Tongue (tissue), 1 donor: ENCODE measurements at regions not wholly inside any gene's neighbourhood (a gene's known extent, or its start where the extent isn't known, plus 50 kb on each side); places are given as distances from the start of the nearest gene placed in this dataset.
"Not testable (repeated sequence)": the region's sequence is repeated elsewhere in the genome, so short reads cannot be mapped to it uniquely, and the experiment has no call there.

ENCODE experiments used
- DNase-seq: peaks from one replicate; pipeline ENCODE4 v3.0.0-alpha.2; 2015

DNA sequence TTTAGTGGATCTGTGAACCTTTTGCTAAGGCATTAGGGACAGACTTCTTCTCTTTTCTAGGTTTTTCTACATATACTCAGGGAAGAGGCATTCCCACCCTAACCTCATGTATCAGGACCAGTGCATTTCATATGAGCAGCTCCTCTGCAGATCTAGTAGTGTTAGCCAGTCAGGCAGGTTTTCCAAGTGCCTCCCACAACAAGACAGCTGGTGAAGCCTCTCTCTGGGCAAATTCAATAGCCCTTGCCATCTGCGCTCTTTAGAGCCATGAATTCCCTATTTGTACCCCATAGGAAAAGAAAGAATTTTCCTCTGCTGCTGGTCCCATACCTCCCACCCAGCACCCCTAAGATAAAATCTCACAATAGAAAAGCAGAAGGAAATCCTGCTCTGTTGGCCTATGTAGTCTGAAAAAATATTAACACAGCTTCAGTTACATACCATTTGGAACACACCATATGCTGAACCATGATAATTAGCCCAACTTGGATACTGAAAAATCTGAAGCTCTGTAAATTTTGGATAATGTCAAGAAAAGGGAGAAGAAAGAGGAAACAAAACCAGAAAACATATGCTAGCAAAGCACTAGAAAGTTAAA, 1354.6 kb upstream of the NRXN1 start:
- no peak for DNase-seq

DNA sequence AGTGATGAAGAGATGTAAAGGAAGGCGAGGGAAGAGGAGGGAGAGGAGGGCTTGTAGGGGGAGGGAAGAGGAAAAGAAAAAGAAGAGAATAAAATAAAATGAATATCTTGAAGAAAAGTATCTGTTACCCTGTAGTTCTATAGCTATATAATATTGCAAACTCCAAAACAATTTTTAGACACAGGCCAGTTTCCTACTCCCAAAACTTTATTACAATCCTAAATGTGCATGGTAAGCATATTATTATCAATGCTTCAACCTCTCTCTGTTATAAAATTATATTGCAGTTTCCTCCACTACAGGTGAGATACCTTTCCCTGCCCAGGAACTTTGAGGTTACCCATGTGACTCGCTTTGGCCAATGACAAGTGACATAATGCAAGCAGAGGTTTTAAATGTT, 1351.6 kb upstream of the NRXN1 start:
- no peak for DNase-seq

DNA sequence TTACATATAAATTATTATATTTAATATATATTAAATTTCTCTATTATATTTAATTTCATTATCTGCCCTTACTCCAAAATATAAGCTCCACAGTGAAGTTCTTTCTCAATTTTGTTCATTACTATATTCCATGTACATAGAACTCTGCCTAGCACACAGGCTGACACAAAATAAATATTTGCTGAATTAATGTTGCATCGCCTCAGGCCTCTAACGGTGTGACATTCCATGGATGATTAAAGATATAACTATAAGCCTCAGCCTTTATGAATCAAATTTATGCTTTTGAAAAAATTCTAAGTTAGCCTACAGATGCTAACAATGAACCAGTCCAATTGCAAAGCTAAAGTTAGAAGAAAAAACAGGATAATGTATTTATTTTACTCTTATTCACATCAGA, 1337.2 kb upstream of the NRXN1 start:
- no peak for DNase-seq

DNA sequence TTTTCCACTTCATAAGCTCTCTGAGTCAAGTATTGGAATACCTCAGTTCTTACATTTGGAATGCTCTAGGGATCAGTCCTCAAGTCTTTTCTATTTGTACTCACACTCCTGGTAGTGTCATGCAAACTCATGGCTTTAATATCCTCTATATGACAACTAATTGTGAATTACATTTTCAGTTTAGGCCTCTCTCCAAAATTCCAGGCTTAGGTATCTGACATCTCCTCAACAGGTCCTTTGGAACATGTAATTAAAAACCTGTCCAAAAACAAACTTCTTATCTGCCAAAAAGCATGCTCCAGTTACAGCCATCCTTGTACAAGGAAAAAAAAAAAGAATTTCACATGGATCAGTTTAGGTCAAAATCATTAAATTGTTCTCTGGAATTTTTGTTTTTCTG, 1336.2 kb upstream of the NRXN1 start:
- DNase-seq, result no peak

DNA sequence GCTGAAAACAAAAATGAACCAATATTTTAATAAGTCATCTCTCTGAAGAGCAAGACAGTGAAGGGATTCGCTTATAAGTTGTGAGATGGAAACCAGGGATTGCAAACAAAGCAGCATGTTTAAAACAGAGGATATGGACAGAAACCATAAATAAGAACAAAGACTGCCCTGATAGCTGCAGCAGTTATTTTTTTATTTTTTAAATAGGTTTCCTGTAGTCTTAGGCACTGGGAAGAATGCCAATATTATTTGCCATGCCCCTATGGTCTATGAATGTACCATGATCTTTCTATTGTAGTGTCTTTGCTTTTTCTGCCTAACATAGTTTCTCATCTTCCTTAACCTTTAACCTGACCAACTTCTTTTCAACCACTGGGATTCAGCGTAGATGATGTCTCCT, 1334.0 kb upstream of the NRXN1 start:
- no peak for DNase-seq

DNA sequence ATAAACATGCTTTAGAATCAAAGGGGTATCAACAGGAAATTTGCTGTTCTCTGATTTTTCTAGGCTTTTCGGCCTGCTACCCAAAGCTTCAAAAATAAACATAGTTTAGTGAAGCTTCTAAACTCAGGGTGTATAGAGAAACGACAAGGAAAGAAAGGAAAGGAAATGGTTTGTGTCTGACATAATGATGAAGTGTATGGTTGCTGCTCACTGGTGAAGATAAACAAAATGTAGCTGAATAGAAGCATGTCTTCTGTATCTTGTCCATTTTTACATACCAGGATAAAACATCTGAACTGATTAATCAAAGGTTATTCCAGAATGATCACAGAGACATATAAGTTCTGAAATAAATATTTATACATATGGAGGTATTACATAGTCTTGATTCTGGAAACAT, 1324.6 kb upstream of the NRXN1 start:
- DNase-seq, result no peak

DNA sequence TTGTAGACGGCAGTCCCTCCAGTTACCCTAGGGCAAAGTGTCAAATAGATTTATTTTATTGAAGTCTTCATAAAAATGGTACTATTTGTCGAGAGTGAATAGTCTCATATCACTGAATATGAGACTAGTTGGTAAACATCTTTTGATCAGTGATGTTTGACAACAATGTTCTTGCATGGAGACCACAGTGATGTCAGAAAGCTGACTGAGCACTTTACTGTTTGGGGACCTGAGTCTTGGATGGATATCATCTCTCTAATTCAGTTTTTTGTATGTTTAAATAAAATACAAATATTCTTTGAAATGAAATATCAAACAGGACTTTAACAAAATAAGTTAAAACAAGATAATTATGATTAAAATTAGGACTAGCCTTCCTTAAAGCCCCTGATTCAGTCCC, 1315.4 kb upstream of the NRXN1 start:
- DNase-seq, result no peak

DNA sequence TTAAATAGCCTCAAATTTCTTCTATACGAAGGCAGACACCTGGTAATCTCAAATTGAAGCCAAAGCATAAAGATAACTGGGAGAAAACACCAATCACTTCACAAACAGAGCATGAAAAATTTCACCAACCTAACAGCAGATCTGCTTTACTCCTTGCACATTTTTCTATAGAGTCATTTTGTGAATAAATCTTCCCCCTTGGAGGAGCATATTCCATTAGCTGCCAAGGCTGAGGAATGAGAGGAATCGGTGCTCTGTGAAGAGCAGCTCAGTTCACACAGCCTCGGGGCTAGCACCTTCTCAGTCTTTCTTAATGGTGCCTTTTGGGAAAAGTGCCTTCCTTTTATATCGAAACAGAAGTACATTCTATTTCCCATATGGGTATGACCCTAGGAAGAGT, 1313.7 kb upstream of the NRXN1 start:
- DNase-seq, result no peak

DNA sequence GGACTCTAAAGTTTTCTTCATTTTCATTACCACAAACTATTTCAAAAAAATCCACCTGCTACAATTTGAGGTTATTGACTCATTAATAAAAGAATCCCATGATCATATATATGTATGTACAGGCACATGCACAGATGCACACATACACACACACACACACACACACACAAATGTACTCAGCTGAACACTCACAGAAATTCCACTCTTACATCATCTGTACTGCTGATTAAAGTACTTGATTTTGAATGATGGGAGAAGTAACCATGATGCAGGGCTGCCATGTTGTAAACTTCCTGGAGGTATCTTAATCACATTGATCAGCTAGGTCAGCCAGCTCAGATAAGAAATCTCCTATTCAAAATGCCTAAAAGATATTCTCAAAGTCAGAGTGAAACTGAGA, 1313.2 kb upstream of the NRXN1 start:
- DNase-seq, result no peak

DNA sequence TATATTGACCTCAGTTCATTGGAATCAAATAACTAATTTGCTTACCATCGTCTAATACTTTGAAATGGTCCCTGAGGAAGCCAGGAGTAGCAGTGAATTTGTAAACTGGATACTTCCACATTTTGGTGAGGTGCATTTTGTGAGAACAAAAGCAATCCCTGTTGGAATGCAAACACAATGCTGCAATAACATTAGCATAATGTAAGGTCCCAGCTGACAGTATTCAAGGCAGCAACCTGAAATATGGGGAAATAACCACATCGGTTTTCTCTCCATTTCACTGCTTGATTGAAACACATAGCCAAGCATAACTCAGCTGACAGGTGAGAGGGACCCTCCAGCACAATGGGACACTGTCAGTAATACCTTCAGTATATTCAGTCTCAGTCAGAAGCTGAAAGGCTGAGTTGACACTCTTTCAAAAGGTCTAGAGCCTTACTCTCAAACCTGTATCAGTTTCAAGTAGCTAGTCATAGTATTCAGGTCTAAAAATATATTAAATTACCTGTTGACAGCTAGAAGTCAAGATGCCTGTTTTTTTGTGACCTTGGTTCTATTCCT, 1311.9 kb upstream of the NRXN1 start:
- no peak for DNase-seq

DNA sequence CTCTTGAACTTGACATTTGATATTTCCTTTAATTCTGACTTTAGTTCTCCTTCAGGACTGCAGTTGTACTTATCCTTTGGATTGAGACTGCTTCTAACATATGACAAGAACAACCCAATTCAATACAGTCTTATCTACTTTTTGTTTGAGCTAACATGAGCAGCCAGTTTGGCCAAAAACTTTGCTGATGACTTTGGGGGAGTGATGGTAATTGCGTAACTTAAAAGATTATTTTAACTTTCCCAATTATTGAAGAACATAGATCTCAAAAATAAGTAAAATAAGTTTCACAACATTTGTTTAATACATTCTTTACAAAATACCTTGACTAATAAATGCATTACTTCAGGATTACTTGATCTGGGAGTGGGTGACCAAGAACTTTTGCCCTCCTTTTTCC, 1311.1 kb upstream of the NRXN1 start:
- DNase-seq, result no peak

DNA sequence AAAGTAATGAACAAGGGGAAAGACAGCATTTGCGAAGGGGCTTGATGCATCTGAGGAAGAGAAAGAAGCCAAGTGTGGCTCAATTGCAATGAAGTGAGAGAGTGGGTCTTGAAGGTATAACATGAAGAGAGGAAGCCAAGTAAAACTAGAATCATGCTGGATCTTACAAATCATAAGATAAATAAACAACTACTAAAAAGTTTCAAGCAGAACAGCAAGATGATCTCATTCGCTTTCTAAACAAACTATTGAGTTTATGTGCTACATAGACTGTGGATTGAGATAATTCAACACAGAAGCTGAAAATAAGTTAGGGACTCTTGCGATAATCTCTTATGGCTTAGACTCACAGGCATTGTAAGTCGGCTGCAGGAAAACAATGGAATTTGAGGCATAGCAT, 1310.5 kb upstream of the NRXN1 start:
- DNase-seq, result peak; percentile 13

DNA sequence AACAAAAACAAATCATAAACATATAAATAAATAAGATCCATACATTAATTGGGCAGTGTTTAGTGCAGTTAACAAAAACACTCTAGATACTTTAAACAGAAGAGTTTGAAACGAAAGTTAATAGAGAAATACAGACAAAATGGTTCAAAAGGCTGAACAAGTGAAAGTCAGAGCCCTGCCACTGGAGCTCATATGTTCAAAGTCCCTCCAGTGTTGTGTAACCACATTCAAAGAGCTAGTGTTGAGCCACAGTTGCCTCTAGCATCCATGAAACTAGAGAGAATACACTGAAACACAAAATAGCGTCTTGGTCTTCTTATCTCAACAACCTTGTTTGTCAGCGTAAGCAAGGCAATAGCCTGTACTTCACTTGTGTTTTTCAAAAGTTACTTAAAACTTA, 1309.8 kb upstream of the NRXN1 start:
- DNase-seq, result no peak

DNA sequence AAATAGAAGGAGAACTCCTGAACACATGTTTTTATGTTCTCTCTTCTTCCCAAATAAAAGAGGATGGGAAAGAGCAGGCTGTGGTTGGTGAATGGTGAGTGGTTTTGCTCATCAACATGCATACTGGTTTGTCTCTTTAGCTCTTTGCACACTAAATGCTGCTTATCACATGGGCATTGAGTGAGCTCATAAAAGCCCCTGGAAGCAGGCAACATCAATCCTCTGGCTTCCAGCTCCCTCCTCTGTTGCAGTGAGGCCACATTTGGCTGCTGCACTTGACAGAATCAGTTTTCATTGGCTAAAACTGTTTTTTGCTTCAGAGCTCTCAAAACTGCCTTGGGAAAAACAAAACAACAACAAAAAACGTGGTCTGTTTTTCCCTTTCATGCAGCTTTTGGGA, 1308.2 kb upstream of the NRXN1 start:
- peak; percentile 38 for DNase-seq

DNA sequence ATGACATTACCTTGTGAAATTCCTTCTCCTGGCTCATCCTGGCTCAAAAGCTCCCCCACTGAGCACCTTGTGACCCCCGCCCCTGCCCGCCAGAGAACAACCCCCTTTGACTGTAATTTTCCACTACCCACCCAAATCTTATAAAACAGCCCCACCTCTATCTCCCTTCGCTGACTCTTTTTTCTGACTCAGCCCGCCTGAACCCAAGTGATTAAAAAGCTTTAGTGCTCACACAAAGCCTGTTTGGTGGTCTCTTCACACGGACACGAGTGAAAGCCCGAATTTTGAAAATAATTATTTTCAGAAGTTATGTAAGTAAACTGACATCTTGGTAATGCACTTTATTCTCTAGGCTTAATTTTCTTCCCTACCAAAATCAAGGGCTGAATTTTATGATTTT, 1305.9 kb upstream of the NRXN1 start:
- DNase-seq, result not testable (repeated sequence)

DNA sequence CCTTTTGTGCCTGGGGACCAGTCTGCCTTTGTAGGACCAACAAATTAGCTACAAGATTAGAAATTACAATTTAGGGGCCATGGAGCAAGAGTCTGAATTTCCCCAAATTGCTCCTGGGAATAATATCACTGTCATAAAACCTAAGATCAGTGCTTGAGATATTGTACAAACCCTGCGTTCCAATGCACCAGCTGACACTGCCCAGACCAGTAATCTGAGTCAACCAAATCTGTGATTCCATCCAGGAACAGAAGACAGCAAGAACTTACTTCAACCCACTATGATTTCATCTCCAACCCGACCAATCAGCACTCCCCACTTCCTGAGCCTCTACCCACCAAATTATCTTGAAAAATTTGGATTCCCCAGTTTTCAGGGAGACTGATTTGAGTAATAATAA, 1305.0 kb upstream of the NRXN1 start:
- DNase-seq, result no peak

DNA sequence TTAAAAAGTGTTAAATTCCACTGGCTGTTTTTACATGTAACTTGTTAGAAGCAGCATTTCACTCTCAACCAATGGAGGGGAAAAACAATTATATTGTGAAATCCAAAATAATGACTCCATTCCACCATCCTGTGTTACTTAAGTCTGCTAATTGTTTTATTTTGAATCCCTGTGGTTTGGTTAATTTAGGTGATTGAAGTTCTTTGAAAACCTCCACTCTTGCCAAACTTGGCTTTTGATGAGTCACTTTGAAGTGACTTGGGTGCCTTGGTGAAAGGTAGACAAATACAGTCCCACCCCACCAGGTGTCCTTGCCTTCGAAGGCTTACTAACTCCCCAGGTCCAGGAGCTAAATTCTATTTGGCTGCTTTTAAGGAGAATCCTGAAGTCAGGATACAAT, 1303.8 kb upstream of the NRXN1 start:
- DNase-seq, result no peak

DNA sequence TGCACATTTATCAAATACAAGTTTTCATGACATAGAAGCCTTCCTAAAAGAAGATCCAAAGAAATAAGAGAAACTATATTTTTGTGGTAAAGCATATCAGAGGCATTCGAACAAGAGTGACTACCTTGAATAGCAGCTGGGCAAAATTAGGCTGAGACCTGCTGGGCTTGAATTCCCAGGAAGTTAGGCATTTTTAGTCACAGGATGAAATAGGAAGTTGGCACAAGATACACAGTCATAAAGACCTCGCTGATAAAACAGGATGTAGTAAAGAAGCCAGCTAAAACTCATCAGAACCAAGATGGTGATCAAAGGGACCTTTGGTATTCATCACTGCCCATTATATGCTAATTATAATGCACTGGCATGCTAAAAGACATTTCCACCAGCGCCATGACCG, 1302.3 kb upstream of the NRXN1 start:
- no peak for DNase-seq

DNA sequence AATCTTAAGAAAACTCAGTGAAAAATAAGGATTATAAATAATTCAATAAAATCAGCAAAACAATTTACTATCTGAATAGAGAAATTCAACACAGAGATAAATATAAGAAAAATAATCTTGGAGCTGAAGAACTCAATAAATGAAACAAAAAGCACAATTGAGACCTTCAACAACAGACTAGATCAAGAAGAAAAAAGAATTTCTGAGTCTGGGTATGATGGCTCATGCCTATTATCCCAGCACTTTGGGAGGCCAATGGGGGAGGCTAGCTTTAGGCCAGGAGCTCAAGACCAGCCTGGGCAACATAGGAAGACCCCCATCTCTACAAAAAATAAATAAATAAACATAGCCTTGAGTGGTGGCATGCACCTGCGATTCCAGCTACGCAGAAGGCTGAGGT, 1295.7 kb upstream of the NRXN1 start:
- no peak for DNase-seq

DNA sequence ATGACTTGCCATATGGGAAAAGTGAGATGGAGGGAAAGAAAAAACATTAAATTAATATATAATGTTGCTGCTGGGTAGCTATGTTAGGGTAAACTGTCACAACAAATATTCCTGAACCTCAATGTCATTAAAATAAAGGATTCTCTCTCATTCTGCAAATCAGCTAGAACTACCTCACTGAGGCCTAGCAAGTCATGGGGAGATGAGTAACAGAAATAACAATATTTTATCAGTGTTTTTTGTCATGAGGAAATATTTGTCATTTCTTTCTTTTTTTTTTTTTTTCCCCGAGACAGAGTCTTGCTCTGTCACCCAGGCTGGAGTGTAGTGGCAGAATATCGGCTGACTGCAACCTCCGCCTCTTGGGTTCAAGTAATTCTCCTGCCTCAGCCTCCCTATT, 1282.3 kb upstream of the NRXN1 start:
- DNase-seq, result no peak

DNA sequence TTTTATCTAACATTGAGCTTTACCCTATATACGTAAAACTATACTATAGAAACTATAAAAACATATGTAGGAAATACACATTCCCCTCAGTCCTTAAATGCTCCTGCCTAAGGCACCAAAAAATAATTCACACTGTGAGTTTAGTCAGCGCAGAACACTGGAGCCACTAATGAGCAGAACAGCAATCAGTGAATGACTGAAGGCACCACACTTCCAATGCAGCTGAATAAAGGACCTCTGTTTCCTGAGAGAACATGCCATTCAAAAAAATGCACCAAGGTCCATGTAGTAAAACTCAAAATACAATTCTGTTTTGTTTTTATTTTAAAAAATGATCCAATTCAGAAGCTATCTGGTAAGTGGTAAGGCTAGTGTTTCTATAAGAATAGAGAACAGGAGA, 1280.6 kb upstream of the NRXN1 start:
- DNase-seq, result no peak

DNA sequence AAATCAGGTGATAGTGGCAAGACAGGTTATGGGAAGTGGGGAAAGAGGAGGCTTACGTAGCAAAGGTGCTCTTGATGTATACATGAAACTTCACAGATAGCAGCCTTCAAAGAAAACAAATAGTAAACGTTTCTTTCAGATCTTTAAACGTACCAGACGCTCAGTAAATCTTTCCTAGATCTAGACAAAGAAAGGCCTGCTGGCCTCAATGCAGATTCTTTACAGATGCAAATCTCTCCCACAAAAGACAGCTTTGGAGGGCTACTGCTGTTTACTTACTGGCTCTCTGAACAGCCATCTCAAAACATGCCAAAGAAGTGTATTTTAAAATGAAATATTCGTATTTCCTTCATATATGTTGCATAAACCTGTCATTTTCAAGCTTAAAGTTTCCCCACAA, 1279.9 kb upstream of the NRXN1 start:
- DNase-seq, result no peak

DNA sequence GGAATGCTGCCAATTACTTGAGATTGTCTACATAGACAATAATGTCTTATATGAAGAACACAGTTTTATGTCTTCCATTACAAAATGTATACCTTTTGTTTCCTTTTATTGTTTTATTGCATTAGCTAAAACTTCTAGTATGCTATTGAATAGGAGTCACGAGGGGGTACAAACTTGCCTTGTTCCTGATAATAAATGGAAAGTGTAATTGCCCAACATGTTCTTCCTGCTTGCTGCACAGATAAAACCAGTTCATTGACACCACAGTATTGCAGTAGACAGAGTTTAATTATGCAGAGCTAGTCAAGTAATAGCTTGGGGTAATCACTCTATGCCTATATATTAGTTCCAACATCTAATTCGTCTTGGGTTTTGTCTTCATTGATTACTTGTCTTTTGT, 1276.2 kb upstream of the NRXN1 start:
- DNase-seq, result no peak

DNA sequence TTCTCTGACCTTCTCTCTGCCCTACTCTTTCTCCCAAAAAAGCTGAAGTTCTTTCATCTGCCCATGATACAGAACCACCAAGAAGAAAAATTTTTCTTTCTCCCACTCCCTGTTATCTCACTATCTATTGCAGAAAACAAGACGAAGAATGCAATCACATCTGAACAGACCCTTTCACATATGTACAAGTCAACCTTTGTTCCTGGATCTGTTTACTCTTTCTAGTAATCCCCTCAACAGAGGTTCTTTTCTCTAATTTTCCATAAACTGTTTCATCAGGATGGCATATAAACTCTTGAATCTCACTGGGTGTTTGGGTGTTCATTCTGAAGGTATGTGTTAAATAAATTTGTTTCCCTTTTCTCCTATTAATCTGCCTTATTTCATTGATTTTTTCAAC, 1262.7 kb upstream of the NRXN1 start:
- DNase-seq, result no peak

DNA sequence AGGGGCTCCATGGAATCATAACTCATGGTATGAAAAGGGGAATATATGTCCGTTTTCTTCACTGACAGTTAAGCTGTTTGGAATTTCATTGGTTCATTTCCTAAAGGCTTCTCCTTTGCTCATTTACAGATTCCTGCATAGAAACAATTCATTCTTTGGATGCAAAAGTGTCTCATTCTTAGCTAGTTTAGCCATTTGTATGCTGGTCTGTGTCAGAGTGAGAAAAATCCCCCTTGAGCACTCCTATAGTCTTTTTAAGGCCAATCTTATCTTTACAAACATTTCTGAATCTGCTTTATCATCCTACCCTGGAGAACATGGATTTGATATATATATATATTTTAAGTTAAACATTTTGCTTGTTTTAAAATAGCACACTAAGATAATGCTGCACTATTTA, 1260.9 kb upstream of the NRXN1 start:
- DNase-seq, result no peak
